GM19372 (cell line): ENCODE measurements at regions not wholly inside any gene's neighbourhood (a gene's known extent, or its start where the extent isn't known, plus 50 kb on each side); places are given as distances from the start of the nearest gene placed in this dataset.
"Not testable (repeated sequence)": the region's sequence is repeated elsewhere in the genome, so short reads cannot be mapped to it uniquely, and the experiment has no call there.

Source experiments
- ATAC-seq: cut with Tn5 transposase; IDR thresholded peaks from one replicate; pipeline ENCODE4 v1.9.1; 2021; ENCODE audit warnings: mild to moderate bottlenecking, low read depth, moderate library complexity; ENCODE audit not compliant: unreplicated experiment

GRCh38 chr1:60620087-60620486 lies 462.3 kb upstream of the NFIA start:
- no peak for ATAC-seq

DNA sequence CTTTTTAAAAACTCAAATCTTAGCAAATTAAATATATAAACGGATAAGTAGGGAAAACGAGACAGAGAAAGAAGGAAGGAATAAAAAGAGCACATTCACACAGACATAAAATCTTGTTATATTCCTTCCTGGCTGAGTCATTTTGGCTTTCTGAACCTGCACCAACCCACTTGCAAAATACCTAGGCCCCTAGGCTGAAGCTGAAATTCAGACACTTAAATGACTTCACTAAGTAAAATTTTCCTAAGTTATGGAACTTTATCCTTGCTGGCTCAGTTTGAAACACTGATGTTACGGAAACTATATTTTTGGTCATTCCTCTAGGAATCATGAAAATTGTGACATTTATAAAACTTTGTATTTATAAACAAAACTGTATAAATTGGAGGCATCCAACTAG lies 462.8 kb upstream of the NFIA start:
- no peak for ATAC-seq

DNA sequence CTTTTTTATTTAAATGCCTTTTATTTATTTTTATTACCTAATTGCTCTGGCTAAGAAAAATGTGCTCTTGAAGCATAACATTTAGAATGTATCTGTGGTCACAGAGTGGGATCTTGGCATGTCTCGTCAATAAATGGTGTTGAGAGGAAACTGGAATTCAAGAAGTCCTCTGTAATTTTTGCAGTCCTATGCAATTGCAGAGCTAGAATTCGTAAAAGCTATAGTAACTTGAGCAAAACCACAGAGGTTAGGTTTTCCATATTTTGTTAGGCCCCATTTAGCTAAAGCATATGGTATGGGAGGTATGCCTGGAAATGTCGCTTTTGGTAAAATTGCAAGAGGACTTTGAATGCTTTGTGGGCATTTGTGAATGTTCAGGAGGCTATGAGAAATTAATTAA lies 466.7 kb upstream of the NFIA start:
- ATAC-seq: no peak

GRCh38 chr1:60612790-60613189 lies 469.6 kb upstream of the NFIA start:
- ATAC-seq: no peak

GRCh38 chr1:60606921-60607320 lies 475.4 kb upstream of the NFIA start:
- not testable (repeated sequence) for ATAC-seq

- no peak for ATAC-seq
These were observed 481.8 kb upstream of the NFIA start for GRCh38 chr1:60600532-60600931.

- no peak for ATAC-seq
These were observed 482.8 kb upstream of the NFIA start for GRCh38 chr1:60599574-60599973.

DNA sequence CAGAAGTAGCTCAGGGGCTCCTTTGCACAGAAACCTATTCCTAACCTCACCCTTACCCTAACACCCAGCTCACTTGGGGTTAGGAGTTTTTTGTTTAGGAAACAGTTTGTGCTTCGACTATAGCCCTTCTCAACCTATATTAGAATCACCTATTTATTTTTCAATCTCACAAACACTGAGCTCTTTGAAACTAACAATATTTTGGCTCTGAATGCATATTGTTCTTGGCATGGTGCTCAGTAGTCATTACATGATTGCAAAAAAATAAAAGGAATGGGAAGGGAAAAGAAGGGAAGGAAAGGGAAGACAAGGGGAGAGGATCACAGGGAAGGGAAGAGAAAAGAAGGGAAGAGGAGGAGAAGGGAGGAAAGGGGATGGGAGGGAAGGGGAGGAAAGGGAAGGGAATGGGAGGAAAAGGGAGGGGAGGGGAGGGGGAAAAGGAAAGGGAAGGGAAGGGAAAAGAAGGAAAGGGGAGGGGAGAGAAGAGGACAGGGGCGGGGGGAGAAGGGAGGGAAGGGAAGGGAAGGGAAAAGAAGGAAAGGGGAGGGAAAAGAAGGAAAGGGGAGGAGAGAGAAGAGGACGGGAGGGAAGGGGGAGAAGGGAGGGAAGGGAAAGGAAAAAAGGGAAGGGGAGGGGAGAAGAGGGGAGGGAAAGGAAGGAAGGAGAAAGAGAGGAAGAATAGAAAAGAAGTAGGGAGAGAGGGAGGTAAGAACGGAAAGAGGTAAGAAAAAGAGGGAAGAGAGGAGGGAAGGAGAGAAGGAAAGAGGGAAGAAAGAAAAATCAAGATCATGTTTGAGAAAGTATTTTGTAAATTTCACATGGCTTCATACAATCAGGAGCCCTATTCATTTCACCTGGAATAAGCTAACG lies 484.1 kb upstream of the NFIA start:
- no peak for ATAC-seq

GRCh38 chr1:60596791-60597750 lies 485.3 kb upstream of the NFIA start:
- no peak for ATAC-seq

DNA sequence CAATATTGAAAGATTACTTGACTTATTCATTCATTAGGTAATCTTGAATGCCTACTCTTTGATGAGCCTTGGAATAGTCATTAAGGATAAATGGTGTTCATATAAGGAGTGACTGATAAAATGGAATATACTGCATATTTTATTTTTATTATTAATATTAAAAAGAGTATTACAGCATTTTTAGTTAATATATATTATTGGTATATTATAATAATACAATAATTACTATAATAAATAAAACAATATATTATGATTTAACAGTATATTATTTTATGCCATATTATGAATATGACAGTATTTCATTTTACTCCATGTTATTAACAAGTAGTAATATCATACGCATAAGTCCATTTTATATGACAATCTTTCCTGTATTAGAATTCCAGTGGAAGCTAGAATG lies 490.8 kb upstream of the NFIA start:
- ATAC-seq: no peak

GRCh38 chr1:60589916-60590315 lies 492.4 kb upstream of the NFIA start:
- no peak for ATAC-seq

GRCh38 chr1:60589046-60589748 lies 493.2 kb upstream of the NFIA start:
- no peak for ATAC-seq

GRCh38 chr1:60584371-60584770 lies 498.0 kb upstream of the NFIA start:
- ATAC-seq: no peak

GRCh38 chr1:60583696-60584095 lies 498.7 kb upstream of the NFIA start:
- no peak for ATAC-seq

GRCh38 chr1:60581455-60582220 lies 500.7 kb upstream of the NFIA start:
- no peak for ATAC-seq

DNA sequence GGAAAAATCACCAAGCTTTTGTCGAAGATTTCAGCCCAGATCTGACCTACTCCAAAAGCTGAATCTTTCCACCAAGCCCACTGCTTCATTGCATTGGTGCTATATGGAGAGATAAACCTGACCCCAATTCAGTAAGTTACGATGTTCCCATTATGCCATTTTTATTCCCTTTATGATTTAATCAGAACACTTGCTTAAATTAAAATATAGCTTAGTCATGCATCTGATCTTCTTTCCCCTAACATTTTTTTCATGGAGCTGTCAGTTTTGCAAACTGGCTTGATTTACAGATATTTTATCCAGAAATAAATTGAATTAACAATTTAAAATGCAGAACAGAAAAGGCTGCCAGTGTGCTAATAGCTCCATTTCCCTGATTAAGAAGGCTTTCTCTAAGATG lies 503.5 kb upstream of the C1orf87 start:
- no peak for ATAC-seq

- no peak for ATAC-seq
These were observed 501.9 kb upstream of the C1orf87 start for GRCh38 chr1:60575326-60575977.

DNA sequence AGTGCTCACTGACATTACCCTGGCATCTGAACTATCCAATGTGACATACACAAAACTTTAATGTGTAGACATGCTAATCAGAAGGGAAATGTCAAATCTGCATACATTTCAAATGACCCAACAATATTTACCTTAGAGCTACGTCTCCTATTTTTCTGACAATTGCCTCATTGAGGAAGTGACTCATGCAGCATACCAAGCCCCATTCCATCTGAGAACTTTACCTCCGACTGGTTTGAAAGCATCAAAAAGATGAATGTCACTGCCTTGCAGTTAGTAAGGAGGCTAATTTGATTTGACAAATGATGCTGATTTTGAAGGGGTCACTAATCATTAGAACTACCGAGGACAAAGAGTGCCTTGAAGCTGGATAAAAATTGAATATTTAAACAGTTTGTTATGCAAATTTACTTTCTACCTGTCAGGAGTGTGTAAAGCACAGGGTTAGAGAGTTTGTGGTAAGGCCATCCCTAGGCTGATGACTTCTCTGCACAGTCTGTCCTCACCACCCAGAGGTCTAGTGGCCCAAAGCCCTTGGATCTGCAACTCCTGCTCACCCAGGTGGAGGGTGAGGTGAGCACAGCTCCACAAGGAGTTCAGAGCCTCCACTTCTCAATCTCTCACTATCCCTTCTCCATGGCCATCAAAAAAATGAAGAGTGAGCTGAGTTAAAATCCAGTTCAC lies 500.3 kb upstream of the C1orf87 start:
- ATAC-seq: no peak

DNA sequence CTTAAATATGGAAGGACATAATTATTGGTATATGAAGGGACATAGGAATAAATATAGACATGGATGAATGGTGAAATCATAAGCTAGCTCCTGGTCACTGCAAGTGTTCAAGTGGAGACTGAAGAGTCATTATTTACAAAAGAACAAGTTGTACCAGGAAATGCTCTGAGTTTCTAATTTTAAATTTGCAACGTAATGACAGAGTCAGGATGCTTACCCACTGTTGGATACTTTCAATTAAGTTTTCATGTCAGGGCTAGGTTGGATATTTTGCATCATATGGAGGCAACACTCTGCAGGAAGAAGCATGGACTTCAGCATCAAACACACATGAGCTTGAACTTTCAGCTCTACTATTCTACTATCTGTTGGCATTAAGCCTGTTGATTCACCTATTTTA lies 499.6 kb upstream of the C1orf87 start:
- no peak for ATAC-seq
